GF-D8 (cell line): ENCODE measurements at regions not wholly inside any gene's neighbourhood (a gene's known extent, or its start where the extent isn't known, plus 50 kb on each side); places are given as distances from the start of the nearest gene placed in this dataset.

Experiments used
- DNase-seq: peaks from one replicate; lab custom pipeline; 2025; lab: John Stamatoyannopoulos, UW

DNA sequence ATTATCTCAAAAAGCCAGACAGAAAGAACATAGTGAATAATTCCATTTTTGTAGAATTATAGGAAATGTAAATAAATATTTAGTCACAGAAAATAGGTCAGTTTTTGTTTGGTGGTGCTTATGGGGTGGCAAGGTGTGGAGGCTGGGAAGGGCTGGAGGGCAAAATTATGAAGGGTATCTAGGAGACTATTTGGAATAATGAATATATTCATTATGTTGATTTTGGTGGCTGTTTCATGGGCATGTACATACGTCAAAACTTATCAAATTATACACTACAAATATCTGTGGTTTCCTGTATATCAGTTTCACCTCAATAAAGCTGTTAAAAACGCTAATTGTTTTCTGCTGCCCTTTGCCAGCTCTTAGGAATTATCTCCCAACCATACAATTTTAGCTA lies 298.7 kb upstream of the GOLIM4 start:
- no peak for DNase-seq

DNA sequence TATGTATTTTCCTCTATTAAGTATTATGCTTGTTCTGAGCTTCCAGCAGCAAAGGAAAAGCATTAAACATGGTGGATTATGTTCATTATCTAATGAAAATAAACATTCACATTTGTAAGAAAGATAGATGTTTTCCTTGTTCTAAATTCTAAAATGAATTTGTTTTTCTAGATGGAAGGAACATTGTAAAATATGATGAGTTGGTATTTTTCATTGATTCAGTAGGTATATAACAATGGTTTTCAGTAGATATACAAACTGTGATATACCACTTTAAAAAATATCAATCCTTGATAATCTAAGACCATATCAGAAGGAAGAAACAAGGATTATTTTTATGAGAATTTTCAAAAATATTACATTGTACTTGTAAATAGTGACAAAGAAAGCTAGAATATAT lies 290.6 kb upstream of the GOLIM4 start:
- no peak for DNase-seq

- no peak for DNase-seq
Measured at GRCh38 chr3:168384990-168385389, 289.3 kb upstream of the GOLIM4 start.

DNA sequence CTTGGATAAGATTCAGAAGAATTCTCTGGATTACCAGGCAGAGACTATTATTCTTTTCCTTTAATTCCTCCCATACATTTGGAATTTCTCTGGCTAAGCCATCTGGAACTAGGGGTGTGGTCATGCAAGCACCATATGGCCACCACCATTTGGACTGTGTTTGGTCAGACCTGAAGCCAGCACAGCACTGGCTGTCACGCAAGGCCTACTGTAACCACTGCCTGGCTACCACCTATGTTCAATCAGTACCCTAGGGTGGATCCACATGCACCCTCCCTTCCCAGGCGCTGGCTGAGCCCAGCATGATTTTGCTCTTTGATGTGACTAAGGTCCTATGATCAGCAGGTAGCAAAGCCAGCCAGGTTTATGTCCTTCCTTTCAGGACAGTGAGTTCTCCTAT lies 287.8 kb upstream of the GOLIM4 start:
- no peak for DNase-seq

DNA sequence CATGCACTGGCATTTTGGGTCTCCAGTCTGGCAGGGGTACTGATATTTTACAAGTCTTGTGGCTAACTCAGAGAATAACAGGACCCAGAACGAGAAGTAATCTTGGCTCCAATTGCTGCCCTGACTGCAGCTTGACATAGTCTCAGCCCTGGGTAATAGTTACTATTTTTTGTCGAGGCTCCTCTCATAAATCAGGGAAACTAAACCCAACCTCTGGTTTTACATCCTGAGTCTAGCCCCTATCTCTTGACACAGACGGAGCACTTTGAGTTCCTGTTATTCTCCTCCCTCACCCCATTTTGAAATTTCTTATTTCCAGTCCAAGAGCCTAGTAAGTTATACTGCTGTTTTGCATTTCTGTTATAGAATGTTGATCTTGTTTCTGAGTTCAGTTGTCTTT lies 276.1 kb upstream of the GOLIM4 start:
- no peak for DNase-seq

- DNase-seq: no peak
Measured at GRCh38 chr3:168364967-168365366, 269.2 kb upstream of the GOLIM4 start.

GRCh38 chr3:168362661-168363247 lies 267.0 kb upstream of the GOLIM4 start:
- no peak for DNase-seq

- no peak for DNase-seq
Measured at GRCh38 chr3:168362156-168362555, 266.4 kb upstream of the GOLIM4 start.

- no peak for DNase-seq
Measured at GRCh38 chr3:168360993-168361392, 265.3 kb upstream of the GOLIM4 start.

GRCh38 chr3:168342946-168343850 lies 247.5 kb upstream of the GOLIM4 start:
- DNase-seq: no peak

- no peak for DNase-seq
Measured at GRCh38 chr3:168341956-168342936, 246.5 kb upstream of the GOLIM4 start.

- DNase-seq: no peak
Measured at GRCh38 chr3:168341192-168341815, 245.6 kb upstream of the GOLIM4 start.

- no peak for DNase-seq
Measured at GRCh38 chr3:168338161-168338560, 242.4 kb upstream of the GOLIM4 start.

GRCh38 chr3:168336276-168336675 lies 240.6 kb upstream of the GOLIM4 start:
- DNase-seq: no peak

- DNase-seq: no peak
Measured at GRCh38 chr3:168333410-168333935, 237.7 kb upstream of the GOLIM4 start.

DNA sequence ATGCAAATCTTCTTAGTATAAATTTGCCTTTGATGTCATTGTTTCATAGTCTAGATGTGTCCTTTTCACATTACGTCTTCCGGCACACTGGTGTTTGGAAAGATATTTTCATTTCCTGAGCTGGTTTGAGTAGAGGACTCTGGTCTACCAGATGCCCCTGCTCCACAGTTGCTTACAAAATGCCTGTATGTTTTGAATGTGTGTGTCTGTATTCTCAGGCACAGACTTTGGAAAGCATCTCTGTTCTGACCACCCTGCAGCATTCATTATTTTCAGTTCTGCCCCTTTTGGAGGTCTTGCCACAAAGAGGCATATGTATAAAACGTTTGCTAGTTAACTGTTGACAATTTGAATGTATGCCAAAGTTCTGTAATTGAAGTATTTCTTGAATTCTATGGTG lies 236.0 kb upstream of the GOLIM4 start:
- DNase-seq: no peak

DNA sequence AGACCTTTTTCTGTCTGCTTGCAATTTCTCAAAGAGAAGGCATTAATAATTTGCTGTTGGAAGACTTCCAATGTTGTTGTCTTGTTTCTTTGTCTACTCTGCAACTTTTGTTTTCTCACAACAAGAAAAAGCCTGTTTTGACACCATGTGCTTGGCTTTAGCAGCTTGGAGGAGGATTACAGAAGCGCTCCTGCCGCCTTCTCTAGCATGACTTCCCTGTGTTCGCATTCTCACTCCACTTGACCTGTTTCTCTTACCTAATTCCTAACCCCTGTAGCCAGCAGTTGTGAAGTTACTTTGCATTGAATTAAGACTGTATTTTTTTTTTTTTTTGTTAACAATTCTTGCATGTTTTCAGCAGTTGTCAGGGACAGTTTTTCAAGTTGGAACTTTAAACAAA lies 235.3 kb upstream of the GOLIM4 start:
- DNase-seq: no peak

- DNase-seq: no peak
Measured at GRCh38 chr3:168327856-168328255, 232.1 kb upstream of the GOLIM4 start.

DNA sequence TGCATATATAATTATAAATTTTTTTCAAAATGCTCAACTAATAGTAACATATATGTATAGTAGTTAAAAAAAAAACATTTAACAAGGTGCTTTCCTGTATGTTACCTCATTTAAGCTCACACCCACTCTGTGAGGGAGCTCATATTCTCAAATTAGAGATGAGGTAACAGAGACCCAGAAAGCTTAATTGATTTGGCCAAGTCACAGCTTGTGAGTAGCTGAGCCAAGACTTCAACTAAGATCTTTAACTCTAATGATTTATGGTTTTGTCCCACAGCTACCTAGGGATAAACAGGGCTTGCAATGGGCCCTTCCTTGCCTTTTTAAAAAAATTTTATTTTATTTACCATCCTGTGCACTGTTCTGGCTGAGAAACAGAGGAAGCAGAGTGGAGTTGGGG lies 230.0 kb upstream of the GOLIM4 start:
- no peak for DNase-seq

- DNase-seq: no peak
Measured at GRCh38 chr3:168322941-168323340, 227.2 kb upstream of the GOLIM4 start.

GRCh38 chr3:168314166-168314565 lies 218.4 kb upstream of the GOLIM4 start:
- DNase-seq: no peak

GRCh38 chr3:168312984-168313383 lies 217.3 kb upstream of the GOLIM4 start:
- DNase-seq: no peak
